ENCODE measurements at regions not wholly inside any gene's neighbourhood (a gene's known extent, or its start where the extent isn't known, plus 50 kb on each side); places are given as distances from the start of the nearest gene placed in this dataset.
"Not testable (repeated sequence)": the region's sequence is repeated elsewhere in the genome, so short reads cannot be mapped to it uniquely, and the experiment has no call there.

DNA sequence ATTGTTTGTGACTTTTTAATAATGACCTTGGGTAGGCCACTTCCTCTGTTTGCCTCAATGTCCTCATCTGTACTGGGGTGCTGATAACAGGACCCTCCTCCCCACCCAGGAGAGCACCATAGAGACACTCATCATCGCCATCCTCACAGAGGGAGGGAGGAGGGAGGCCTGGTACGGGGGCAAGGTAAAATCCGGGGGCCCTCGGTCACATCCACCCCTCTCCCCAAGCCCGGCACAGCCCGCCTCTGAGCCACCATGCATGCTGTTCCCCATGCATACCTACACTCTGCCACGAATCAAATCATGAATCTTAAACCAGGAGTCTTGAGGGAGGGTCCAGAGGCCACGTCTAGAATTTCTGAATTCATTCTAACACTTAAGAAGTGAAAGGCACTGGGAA is 74.9 kb upstream of the IQSEC1 start:
- DNase-seq, result no peak

DNA sequence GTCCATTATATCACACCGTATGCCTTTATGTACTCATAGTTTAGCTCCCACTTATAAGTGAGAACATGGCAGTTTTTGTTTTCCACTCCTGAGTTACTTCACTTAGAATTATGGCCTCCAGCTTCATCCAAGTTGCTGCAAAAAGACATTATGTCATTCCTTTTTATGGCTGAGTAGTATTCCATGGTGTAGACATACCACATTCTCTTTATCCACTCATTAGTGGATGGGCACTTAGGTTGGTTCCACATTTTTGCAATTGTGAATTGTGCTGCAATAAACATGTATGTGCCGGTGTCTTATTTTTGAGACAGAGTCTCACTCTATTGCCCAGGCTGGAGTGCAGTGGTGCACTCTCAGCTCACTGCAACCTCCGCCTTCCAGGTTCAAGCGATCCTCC is 74.1 kb upstream of the IQSEC1 start:
- DNase-seq, result no peak

GRCh38 chr3:13146643-13147143 is 73.5 kb upstream of the IQSEC1 start:
- no peak for DNase-seq

DNA sequence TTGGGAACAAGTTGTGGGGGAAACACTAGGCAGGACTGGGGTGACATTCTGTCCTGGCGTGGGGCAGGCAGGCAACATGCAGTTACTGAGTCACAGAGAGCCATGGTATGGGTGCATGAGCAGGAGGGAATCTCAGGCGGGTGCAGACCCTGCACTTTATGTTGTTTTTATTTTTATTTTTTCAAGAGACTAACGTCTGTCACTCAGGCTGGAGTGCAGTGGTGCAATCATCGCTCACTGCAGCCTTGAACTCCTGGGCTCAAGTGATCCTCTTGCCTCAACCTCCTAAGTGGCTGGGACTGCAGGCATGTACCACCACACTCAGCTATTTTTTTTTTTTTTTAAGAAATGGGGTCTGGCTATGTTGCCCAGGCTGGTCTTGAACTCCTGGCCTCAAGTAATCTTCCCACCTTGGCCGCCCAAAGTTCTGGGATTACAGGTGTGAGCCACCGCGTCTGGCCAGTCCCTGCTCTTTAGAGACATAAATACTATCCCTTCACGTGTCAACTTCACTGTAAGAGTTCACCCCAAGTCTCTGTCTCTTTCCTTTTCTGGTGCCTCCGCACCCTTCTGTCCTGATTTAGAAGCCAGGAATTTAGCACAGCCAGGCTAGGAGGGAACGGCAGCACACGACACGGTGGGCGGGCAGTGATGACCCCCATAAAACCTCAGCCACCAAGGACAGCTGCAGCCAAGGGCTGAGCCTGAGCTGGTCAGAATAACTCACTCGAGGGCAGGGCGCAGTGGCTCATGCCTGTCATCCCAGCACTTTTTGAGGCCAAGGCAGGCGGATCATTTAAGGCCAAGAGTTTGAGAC is 72.8 kb upstream of the IQSEC1 start:
- DNase-seq, result no peak

GRCh38 chr3:13145131-13145825 is 72.0 kb upstream of the IQSEC1 start:
- DNase-seq, result no peak

DNA sequence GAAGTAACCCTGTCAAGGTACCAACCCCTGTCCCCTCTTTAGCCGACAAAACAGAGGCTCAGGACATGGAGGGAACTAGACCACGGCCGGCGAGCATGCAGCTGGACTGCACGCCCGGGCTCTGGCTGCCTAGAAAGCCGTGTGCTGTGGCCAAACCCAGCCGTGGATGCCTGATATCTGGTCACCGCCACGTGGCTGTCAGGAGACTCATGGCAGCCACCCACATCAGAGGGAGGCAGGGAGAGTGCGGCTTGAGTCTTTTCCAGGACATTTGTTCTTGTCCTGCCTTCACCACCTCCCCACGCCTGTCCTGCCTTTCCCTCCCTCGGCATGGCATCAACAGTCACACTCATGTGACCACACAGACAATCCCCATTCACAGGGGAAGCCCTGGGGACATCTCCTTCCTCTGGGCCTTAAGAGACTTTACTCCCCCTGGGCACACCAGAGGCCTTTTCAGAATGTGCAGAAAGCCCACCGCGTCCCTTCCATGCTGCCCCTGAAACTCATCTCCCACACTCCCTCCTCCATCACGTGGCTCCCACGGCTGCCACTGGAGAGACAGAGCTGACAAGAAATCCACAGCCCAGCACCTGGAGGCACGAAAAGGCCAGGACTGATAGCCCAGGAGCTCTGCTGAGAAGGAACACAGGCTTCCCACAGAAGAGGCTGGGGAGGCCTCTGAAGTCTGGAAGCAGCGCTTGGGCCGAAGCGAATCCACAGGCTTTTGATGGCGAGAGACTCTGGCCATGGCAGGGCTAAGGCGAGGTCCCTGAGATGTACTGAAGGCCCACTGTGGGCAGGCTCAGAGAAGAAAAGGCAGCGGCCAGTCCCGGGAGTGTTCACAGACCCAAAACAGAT is 71.2 kb upstream of the IQSEC1 start:
- no peak for DNase-seq

- no peak for DNase-seq
These were observed 70.3 kb upstream of the IQSEC1 start for GRCh38 chr3:13143381-13144004.

DNA sequence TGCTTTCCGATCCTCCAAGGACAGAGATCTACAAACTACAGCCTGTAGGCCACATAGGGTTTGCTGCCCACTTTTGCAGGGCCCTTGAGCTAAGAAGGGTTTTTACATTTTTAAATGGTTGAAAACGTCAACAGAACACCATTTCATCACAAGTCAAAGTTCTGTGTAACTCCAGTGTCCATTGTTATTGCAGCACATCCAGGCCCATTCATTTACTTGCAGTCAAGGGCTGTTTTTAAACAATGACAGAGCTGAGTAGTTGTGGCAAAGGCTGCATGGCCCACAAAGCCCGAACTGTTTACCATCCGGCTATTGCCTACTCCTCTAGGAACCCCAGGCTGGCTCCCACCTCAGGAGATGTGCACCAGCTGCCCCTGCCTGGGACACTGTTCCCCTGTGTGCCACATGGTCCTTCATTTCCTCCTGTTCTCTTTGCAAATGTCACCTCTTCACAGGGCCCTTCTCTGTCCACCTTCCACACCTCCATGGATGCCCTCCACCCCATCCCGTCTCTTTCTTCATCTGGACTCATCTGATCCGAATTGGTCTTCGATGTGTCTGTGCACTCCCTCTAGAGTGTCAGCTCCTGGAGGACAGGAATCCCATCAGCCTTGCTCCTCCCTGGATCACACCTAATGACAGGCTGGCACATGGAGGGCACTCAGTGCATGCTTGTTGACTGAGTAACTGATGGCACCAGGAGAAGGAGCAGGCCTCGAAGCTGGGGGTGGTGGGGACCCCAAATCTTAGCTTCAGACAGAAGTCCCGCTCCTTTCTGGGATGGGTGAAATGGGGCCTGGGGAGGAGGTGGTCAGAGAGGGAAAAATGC is 69.5 kb upstream of the IQSEC1 start:
- no peak for DNase-seq

- DNase-seq, result no peak
These were observed 68.8 kb upstream of the IQSEC1 start for GRCh38 chr3:13141991-13142412.

DNA sequence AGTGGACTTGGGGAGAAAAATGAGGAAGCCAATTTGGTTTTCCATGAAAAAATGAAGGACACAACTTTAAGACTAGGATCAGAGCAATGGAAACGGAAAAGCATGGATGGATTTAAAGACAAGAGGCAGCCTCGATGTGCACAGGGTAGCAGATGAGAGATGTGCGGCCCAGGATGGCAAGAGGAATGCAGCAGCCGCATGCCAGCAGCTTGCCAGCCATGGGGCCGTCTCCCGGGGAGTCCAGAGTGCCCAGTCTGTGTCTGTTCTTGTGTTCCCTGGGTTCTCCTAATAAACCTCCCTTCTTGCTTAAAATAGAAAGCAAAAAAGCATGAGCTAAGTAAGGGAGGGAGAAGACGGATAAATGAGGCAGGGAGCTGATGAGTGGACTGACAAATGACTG is 68.0 kb upstream of the IQSEC1 start:
- DNase-seq, result no peak

- DNase-seq, result no peak
These were observed 67.4 kb upstream of the IQSEC1 start for GRCh38 chr3:13140596-13140995.

DNA sequence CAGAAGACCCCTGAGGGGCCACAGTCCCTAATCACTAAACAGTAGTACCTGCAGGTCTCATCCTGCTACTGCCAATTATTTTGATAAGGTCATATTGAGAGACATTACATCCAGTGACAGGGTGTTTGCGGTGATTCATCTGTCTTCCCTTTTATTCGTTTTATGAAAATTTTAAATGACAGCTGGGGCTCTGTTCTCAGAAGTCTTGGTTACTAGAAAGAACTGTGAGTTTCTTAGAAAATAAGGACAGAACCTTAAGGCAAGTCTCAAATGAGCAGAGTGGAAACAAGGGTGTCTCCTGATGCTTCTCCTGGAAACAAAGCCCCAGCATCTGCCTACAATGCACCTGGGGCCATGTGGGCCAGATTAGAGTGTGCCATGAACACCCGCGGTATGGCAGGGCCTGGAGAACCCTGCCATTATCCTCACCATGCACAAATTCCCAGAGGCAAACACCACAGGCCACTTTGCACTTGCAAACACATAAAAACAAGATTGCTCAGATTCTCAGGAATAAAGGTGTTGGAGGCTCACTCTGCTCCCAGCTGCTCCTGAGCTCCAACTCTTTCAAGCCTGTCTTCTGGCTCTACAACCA is 66.3 kb upstream of the IQSEC1 start:
- DNase-seq, result no peak

DNA sequence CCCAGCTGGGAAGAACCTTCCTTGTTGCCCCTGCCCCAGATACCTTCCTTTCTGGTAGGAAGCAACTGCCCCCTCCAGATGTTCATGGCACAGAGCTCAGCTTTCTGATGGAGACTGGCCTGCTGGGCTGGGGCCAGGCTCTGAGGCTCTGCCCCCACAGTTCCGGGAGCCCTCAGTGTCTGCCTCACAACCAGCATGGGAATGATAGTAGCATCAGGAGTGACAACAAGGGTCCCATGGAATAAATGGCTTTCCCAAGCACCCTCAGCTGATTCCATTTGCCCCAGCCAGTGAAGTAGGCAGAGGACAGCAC is 65.6 kb upstream of the IQSEC1 start:
- DNase-seq, result no peak

DNA sequence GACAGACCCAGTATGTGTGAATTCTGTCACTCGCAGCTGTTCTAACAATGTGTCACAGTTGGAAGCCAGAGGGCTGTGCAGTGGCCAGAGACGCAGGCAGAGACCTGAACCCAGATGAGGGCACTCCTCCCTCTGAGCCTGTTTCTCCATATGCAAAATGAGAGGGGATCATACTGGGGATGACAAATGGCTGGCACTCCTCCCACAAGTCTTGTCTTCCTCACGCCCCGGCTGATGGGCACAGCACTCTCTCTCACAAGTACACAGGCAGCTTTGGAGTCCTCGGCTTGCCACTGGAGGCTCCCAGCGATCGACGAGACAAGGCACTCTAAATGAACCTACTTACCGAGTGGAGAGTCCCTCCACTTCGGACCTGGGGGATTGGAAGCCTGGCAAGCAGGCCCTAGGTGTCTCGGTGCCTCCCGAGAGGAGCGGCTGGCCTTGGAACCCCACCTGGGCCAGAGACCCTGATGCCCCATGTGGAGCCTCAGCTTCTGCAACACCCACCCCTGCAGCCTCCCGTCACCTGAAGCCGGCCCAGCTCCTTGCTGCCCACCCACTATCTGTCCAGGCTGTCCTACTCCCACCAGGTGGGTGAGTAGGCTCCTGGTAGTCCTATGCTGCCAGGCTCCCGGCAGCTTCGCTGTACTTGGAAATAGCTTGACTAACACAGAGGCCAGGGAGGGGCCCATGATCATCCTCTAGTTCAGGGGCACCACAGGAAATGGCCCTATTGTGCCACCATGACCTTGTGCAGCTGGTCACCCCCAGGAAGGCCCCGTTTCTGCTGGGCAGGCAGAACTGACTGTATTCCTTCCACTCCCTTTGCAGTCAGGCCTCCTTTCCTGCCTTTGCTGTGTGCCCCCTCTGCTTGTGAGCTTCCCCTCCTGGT is 65.0 kb upstream of the IQSEC1 start:
- DNase-seq, result no peak

- not testable (repeated sequence) for DNase-seq
These were observed 63.6 kb upstream of the IQSEC1 start for GRCh38 chr3:13136848-13137247.

DNA sequence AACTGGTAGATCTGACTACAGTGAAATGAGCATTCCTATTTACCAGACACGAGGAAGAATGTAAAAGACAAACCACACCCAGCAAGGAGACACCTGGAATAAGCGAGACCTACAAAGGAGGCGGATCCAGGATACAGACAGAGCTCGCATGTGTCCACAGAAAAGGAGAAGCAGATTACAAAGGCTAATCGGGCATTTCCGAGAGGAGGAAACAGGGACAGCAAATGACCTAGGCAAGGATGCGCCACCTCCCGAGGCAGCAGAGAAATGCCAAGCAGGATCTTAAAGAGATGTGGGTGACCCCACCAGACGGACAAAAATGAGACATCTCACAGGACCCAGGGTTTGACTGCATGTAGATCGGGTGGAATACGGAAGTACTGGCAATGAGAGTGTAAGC is 63.2 kb upstream of the IQSEC1 start:
- no peak for DNase-seq

DNA sequence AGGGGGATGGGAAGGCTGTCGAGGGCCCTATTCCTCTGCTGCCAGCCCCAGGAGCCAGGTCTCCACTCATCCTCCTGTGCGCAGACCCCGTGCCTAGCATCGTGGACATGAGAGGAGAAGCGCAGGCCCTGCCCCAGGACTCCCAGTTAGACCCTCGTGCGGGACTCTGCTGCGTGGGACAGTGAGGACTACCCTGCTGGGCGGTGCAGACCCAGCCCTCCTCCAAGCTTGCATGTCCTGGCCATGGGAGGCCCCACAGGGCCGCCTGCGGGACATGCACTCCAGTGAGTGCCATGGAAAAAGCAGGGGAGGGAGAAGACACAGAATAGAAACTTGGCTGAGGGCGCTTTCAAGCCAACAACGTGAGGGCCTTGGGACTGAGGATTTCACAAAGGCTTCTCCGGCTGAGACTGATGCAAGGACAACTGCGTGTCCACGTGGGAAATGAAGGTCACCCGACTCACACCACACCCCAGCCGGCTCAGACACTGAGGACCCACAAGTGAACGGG is 62.6 kb upstream of the IQSEC1 start:
- DNase-seq, result no peak

DNA sequence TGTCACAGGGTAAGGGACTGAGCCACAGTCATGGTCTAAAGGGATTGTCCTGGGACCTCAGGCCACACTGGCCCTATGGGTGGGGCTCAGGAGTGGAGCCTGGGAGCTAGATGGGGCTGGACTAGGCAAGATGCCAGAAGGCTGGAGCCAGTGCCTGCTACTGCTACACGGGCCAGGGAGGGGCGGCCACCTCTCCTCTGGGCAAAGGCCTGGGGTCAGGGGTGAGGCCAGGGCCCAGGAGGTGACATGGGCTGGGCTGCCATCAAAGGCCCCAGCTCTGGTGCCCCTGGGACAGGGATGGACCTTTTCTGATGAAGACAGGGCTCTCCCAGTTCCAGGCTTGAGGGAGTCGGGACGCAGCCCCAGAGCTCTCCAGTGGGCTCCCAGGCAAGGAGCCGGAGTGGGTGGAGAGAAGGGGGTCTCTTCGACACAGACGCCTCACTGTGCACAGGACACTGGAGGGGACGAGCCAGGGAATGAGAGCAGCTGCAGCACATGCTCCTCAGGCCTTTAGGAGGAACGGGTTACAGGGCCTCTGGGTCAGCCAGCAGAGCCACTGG is 62.1 kb upstream of the IQSEC1 start:
- DNase-seq, result no peak

GRCh38 chr3:13134879-13135206 is 61.6 kb upstream of the IQSEC1 start:
- DNase-seq, result no peak

DNA sequence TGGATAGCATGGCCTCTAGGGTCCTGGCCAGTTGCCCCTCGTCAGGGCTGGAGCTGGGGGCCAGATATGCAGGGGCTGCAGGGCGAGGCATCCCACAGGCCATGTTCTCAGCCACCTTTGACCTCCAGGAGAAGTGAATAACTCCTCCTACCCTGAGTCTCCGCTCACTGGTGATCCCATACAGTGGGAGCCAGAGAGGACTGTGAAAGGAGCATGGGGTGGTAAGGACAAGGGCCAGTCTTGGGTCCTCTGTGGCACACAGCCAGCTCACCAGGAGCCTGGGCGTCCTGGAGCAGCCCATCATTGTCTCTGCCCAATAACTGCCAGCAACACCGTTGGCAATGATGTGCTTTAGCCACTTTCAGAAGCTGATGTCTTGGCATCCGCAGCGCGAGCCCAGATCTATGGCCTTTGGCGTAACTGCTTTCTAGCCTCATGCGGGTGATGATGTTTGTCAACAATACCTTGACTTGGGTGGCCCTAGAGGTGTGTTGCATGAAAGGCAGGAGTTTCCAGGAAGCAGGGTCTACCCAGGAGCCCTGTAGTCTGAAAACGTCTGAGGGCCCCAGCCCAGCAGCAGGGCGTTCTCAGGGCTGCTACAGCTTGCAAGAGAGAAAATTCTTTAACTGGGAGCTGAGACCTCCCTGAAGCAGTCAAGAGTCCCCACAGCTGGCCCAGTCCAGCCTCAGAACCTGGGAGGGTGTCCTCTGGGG is 61.1 kb upstream of the IQSEC1 start:
- no peak for DNase-seq

Measured in DMS79 (cell line).